ENCODE measurements at regions not wholly inside any gene's neighbourhood (a gene's known extent, or its start where the extent isn't known, plus 50 kb on each side); places are given as distances from the start of the nearest gene placed in this dataset.
A peak's percentile ranks its signal among the peaks of the same experiment; 100 is the strongest.
"Not testable (repeated sequence)": the region's sequence is repeated elsewhere in the genome, so short reads cannot be mapped to it uniquely, and the experiment has no call there.

DNA sequence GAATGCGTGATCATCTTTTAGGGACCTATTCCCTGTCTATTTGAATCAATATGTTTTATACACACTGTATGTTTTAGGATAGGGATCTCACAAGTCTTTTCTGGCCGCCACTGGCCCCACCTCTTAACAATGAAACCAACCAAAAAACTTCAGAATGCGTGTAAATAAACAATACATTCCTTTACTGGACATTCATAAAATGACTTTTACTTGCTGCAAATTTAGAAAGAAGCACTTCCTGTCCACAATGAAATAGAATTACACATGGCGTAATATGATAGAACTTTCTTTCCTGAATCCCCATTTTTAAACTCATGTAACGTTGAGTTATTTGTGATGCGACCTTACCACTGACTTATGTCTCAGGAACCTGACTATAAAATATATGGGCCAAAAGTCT, 233.6 kb downstream of the SLITRK6 start:
- H3K27me3 Mint-ChIP-seq, result no peaks in the 10 kb centered on the region
- Histone ChIP-seq H3K4me3 (ENCODE audit: low read length) (no peak overlapping the region), H3K27me3 (ENCODE audit: insufficient read depth, low read length, poor library complexity, severe bottlenecking) (no peaks in the 10 kb centered on the region), H3K9me3 (ENCODE audit: low read length) (no peaks in the 10 kb centered on the region), H3K36me3 (ENCODE audit: insufficient read depth, low read length) (no peaks in the 10 kb centered on the region), H3K27ac (ENCODE audit: low read depth, low read length) (no peak overlapping the region), H3K4me1 (ENCODE audit: insufficient read depth, low read length) (no peaks in the 10 kb centered on the region)
- peaks cover 0 to 16% (median 3%) of the 10 kb centered on the region in 5 donors for H3K9me3 Mint-ChIP-seq
- no peaks in the 10 kb centered on the region for H3K36me3 Mint-ChIP-seq
- POLR2A ChIA-PET, result no interaction called here
- DNase-seq, result no peak
- H3K4me3 Mint-ChIP-seq, result no peak overlapping the region
- H3K4me1 Mint-ChIP-seq, result no peaks in the 10 kb centered on the region
- CTCF ChIA-PET, result no interaction called here
- no peak overlapping the region for H3K27ac Mint-ChIP-seq

DNA sequence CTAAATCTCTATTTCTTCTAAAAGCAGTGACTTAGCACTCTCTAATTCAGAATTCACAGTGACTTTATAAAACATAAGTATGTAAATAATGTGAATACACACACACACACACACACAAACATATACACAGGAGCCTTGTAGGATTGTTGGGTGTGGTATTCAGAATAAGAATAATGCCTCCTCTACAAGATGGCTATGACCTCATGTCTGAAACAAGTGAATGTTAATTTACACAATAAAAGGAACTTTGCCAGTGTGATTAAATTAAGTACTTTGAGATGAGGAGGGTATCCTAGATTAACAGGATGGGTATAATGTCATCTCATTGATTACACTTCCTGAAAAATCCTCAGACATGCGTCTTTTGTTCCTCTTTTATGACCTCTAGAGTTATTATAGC, 234.6 kb downstream of the SLITRK6 start:
- Mint-ChIP-seq H3K9me3 (peaks cover 0 to 18% (median 0%) of the 10 kb centered on the region in 5 donors), H3K4me1 (no peaks in the 10 kb centered on the region), H3K4me3 (no peak overlapping the region), H3K27me3 (no peaks in the 10 kb centered on the region), H3K36me3 (no peaks in the 10 kb centered on the region), H3K27ac (no peak overlapping the region)
- ChIA-PET POLR2A (no interaction called here), CTCF (no interaction called here)
- Histone ChIP-seq H3K4me1 (ENCODE audit: insufficient read depth, low read length) (no peaks in the 10 kb centered on the region), H3K4me3 (ENCODE audit: low read length) (no peak overlapping the region), H3K27me3 (ENCODE audit: insufficient read depth, low read length, poor library complexity, severe bottlenecking) (no peaks in the 10 kb centered on the region), H3K27ac (ENCODE audit: low read depth, low read length) (no peak overlapping the region), H3K36me3 (ENCODE audit: insufficient read depth, low read length) (no peaks in the 10 kb centered on the region), H3K9me3 (ENCODE audit: low read length) (no peaks in the 10 kb centered on the region)
- DNase-seq, result no peak

DNA sequence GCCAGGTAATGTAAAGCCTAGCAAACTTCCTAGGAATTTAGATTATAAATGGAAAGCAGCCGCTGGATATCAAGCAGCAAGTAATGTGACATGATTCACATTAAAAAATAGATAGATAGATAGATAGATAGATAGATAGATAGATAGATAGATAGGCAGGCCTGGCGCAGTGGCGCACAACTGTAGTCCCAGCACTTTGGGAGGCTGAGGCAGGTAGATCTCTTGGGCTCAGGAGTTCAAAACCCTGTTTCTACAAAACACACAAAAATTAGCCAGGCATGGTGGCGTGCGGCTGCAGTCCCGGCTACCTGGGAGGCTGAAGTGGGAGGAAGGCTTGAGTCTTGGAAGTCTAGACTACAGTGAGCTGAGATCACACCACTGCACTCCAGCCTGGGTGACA, 236.9 kb downstream of the SLITRK6 start:
- H3K9me3 Mint-ChIP-seq, result peaks cover 0 to 13% (median 0%) of the 10 kb centered on the region in 5 donors
- H3K27ac Mint-ChIP-seq, result no peak overlapping the region
- Histone ChIP-seq H3K4me3 (ENCODE audit: low read length) (no peak overlapping the region), H3K36me3 (ENCODE audit: insufficient read depth, low read length) (no peaks in the 10 kb centered on the region), H3K9me3 (ENCODE audit: low read length) (no peaks in the 10 kb centered on the region), H3K27me3 (ENCODE audit: insufficient read depth, low read length, poor library complexity, severe bottlenecking) (no peaks in the 10 kb centered on the region), H3K27ac (ENCODE audit: low read depth, low read length) (no peak overlapping the region), H3K4me1 (ENCODE audit: insufficient read depth, low read length) (no peaks in the 10 kb centered on the region)
- no peaks in the 10 kb centered on the region for H3K36me3 Mint-ChIP-seq
- H3K4me1 Mint-ChIP-seq, result no peaks in the 10 kb centered on the region
- CTCF ChIA-PET, result no interaction called here
- POLR2A ChIA-PET, result no interaction called here
- DNase-seq, result no peak
- H3K4me3 Mint-ChIP-seq, result no peak overlapping the region
- H3K27me3 Mint-ChIP-seq, result no peaks in the 10 kb centered on the region

DNA sequence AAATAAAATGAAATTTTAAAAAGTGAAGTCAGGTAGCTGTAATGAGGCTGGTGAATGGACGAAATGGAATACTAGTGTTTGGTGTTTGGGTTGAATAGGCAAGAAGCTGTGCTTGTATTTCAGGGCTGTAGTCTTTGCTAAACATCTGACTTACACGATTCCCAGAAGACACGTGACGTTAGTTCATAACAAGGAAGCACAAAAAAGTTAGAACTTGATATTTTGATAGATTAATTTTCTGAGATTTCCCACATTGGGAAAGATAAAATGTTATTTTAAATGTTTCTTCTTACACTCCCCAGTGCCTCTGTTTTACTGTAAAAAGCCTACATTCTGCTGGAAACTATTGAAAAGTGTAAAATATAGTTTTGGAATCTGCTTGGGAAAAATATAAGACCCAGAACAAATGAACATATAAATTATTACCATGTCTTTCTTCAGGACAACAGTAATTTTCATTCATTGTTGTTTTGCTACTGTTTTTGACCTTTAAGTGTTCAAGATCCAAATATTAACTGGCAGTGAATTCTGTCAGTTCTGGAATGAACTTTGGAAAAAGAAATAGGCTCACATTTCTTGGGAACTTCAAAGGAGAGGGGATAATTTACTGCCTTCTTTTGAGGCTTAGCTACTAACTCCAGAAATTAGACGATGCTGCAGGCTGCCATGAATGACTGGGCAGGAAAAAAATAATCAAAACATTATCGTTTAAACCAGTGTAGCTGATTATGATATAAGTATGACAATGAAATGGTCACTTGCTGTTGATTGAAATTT, 241.3 kb downstream of the SLITRK6 start:
- Mint-ChIP-seq H3K36me3 (no peaks in the 10 kb centered on the region), H3K4me1 (no peaks in the 10 kb centered on the region), H3K4me3 (no peak overlapping the region), H3K27ac (no peak overlapping the region), H3K27me3 (no peaks in the 10 kb centered on the region), H3K9me3 (peaks cover 0 to 22% (median 0%) of the 10 kb centered on the region in 5 donors)
- ChIA-PET CTCF (no interaction called here), POLR2A (no interaction called here)
- no peaks in the 10 kb centered on the region for H3K9me3 ChIP-seq (ENCODE audit: low read length)
- no peaks in the 10 kb centered on the region for H3K27me3 ChIP-seq (ENCODE audit: insufficient read depth, low read length, poor library complexity, severe bottlenecking)
- H3K4me1 ChIP-seq (ENCODE audit: insufficient read depth, low read length), result no peaks in the 10 kb centered on the region
- no peak overlapping the region for H3K27ac ChIP-seq (ENCODE audit: low read depth, low read length)
- no peak for DNase-seq
- no peak overlapping the region for H3K4me3 ChIP-seq (ENCODE audit: low read length)
- H3K36me3 ChIP-seq (ENCODE audit: insufficient read depth, low read length), result no peaks in the 10 kb centered on the region

DNA sequence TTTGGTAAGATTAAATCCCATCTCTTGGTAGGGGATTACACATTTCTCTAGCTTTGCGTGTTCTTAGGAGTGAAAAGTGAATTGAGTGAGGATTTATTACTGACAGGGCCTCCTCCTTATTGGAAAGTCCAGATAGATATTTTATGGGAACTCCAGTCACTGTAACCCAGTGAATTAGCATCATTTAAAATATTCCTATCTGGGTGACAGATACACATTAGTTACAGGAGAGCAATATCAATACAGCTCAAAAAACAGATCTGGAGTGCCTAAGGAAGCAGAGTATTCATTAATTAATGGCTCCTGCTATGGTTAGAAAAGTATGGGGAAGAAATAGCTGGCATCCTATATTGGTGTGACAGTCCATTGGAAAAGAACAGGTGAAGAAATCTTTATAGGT, 248.2 kb downstream of the SLITRK6 start:
- DNase-seq, result no peak
- Histone ChIP-seq H3K4me1 (ENCODE audit: insufficient read depth, low read length) (no peaks in the 10 kb centered on the region), H3K4me3 (ENCODE audit: low read length) (no peak overlapping the region), H3K27me3 (ENCODE audit: insufficient read depth, low read length, poor library complexity, severe bottlenecking) (no peaks in the 10 kb centered on the region), H3K36me3 (ENCODE audit: insufficient read depth, low read length) (no peaks in the 10 kb centered on the region), H3K9me3 (ENCODE audit: low read length) (no peaks in the 10 kb centered on the region), H3K27ac (ENCODE audit: low read depth, low read length) (no peak overlapping the region)
- Mint-ChIP-seq H3K4me1 (no peaks in the 10 kb centered on the region), H3K27me3 (no peaks in the 10 kb centered on the region), H3K36me3 (no peaks in the 10 kb centered on the region), H3K4me3 (no peak overlapping the region), H3K27ac (no peak overlapping the region), H3K9me3 (peaks cover 4 to 17% (median 10%) of the 10 kb centered on the region in 5 donors)
- ChIA-PET POLR2A (no interaction called here), CTCF (no interaction called here)

DNA sequence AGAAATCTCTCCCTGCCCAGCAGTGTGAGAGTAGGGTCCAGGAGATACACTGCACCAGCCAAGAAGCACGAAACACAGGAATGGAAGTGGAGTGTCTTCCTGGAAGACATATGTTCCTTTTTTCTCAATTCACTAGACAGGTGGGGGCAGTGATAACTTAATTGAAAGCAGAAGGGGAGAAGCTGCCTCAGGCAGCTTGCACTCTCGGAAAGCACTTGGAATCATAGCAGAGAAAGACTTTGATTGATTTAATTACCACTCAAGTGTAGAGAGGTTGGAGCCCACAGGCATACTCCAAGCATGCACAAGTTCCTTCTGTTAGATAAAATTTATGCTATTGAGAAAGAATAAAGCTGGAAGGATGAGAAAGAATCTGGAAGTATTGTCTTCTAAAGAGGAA, 249.4 kb downstream of the SLITRK6 start:
- Mint-ChIP-seq H3K9me3 (peaks cover 4 to 17% (median 10%) of the 10 kb centered on the region in 5 donors), H3K4me3 (no peak overlapping the region), H3K27me3 (no peaks in the 10 kb centered on the region), H3K4me1 (no peaks in the 10 kb centered on the region), H3K36me3 (no peaks in the 10 kb centered on the region), H3K27ac (peak overlapping the region in 1 of 8 donors; percentile 69)
- Histone ChIP-seq H3K27ac (ENCODE audit: low read depth, low read length) (no peak overlapping the region), H3K4me3 (ENCODE audit: low read length) (no peak overlapping the region), H3K27me3 (ENCODE audit: insufficient read depth, low read length, poor library complexity, severe bottlenecking) (no peaks in the 10 kb centered on the region), H3K4me1 (ENCODE audit: insufficient read depth, low read length) (no peaks in the 10 kb centered on the region), H3K36me3 (ENCODE audit: insufficient read depth, low read length) (no peaks in the 10 kb centered on the region), H3K9me3 (ENCODE audit: low read length) (no peaks in the 10 kb centered on the region)
- DNase-seq, result no peak
- ChIA-PET POLR2A (no interaction called here), CTCF (no interaction called here)

DNA sequence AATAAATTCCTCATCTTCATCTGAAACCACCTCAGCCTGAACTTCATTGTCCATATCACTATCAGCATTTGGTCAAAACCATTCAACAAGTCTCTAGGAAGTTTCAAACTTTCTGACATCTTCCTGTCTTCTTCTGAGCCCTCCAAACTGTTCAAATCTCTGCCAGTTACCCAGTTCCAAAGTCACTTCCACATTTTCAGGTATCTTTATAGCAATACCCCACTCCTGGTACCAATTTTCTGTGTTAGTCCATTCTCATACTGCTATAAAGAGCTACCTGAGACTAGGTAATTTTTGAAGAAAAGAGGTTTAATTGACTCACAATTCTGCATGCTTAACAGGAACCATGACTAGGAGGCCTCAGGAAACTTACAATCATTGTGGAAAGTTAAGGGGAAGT, 250.4 kb downstream of the SLITRK6 start:
- H3K4me3 Mint-ChIP-seq; H3K9me3 ChIP-seq (ENCODE audit: low read length); H3K27me3 Mint-ChIP-seq; H3K27ac ChIP-seq (ENCODE audit: low read depth, low read length); H3K4me3 ChIP-seq (ENCODE audit: low read length); DNase-seq; H3K36me3 Mint-ChIP-seq; H3K36me3 ChIP-seq (ENCODE audit: insufficient read depth, low read length); CTCF ChIA-PET; H3K4me1 ChIP-seq (ENCODE audit: insufficient read depth, low read length); H3K27me3 ChIP-seq (ENCODE audit: insufficient read depth, low read length, poor library complexity, severe bottlenecking); POLR2A ChIA-PET; H3K27ac Mint-ChIP-seq; H3K4me1 Mint-ChIP-seq: not testable (repeated sequence)
- H3K9me3 Mint-ChIP-seq, result peaks cover 4 to 17% (median 11%) of the 10 kb centered on the region in 5 donors

DNA sequence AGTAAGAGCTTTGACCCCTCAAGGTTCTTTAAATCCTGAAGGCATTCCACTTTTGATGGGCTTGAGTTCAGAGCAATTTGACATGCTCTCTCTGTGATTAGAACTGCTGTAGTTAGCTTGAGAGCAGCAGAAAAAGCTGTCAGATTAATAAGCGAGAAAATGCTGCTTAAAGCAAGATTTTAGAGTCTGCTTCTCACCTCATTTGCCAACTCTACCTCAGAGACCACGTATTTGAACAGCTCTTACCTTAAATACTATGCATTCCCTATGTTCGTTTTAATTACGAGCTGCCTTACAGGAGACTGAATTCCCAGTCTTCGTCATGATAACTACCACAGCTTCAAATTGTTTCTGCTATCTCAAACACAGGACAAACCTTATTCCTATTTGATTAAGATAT, 253.4 kb downstream of the SLITRK6 start:
- Mint-ChIP-seq H3K27me3 (no peaks in the 10 kb centered on the region), H3K4me3 (no peak overlapping the region), H3K4me1 (no peaks in the 10 kb centered on the region), H3K36me3 (no peaks in the 10 kb centered on the region), H3K9me3 (peaks cover 4 to 17% (median 11%) of the 10 kb centered on the region in 5 donors), H3K27ac (no peak overlapping the region)
- Histone ChIP-seq H3K27ac (ENCODE audit: low read depth, low read length) (no peak overlapping the region), H3K27me3 (ENCODE audit: insufficient read depth, low read length, poor library complexity, severe bottlenecking) (no peaks in the 10 kb centered on the region), H3K9me3 (ENCODE audit: low read length) (no peaks in the 10 kb centered on the region), H3K4me1 (ENCODE audit: insufficient read depth, low read length) (no peaks in the 10 kb centered on the region), H3K36me3 (ENCODE audit: insufficient read depth, low read length) (no peaks in the 10 kb centered on the region), H3K4me3 (ENCODE audit: low read length) (no peak overlapping the region)
- ChIA-PET POLR2A (no interaction called here), CTCF (no interaction called here)
- no peak for DNase-seq

DNA sequence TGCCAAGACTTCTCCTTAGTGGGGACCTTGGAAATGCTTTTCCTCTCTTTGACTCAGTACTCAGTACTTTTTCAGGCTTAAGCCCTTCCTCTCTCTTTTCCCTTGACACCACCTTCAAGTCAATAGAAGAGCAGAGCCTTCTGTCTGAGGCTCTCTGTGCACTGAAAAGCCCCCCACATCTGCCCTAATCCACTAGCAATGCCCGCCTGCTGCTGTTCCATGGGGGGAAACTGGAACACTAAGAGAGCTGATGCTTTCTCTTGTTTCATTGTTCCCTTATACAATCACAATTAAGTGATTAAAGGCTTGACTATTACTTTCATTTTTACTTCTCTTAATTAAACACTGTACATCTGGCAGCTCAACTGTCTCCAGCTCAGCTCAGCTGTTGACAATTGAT, 254.5 kb downstream of the SLITRK6 start:
- Mint-ChIP-seq H3K4me3 (no peak overlapping the region), H3K36me3 (no peaks in the 10 kb centered on the region), H3K4me1 (no peaks in the 10 kb centered on the region), H3K27me3 (no peaks in the 10 kb centered on the region), H3K27ac (no peak overlapping the region), H3K9me3 (peaks cover 4 to 16% (median 10%) of the 10 kb centered on the region in 5 donors)
- Histone ChIP-seq H3K27ac (ENCODE audit: low read depth, low read length) (no peak overlapping the region), H3K36me3 (ENCODE audit: insufficient read depth, low read length) (no peaks in the 10 kb centered on the region), H3K9me3 (ENCODE audit: low read length) (no peaks in the 10 kb centered on the region), H3K4me3 (ENCODE audit: low read length) (no peak overlapping the region), H3K27me3 (ENCODE audit: insufficient read depth, low read length, poor library complexity, severe bottlenecking) (no peaks in the 10 kb centered on the region), H3K4me1 (ENCODE audit: insufficient read depth, low read length) (no peaks in the 10 kb centered on the region)
- DNase-seq, result no peak
- CTCF ChIA-PET, result no interaction called here
- POLR2A ChIA-PET, result no interaction called here
